ENCODE measurements at regions not wholly inside any gene's neighbourhood (a gene's known extent, or its start where the extent isn't known, plus 50 kb on each side); places are given as distances from the start of the nearest gene placed in this dataset.

DNA sequence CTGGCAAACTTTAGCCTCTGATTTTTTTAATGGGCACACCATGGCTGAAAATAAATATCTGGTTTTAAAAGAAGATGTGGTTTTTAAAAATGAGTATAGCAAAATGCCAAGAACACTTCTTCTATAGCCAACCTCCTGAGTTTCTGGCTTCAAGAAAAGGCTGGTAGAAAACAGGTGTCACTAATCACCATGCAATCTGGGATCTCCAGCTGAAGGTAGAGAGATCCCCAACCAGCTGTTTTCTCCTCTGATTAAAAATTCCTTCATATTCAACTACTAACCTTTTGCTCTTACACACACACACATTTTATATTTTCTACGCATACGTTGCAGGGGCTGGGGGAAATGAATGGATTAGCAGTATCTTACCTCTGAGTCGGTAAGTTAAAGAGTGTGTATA, 279.6 kb upstream of the ROBO2 start:
- TF ChIP-seq EZH2 (IDR thresholded peaks at IDR 0.05; ENCODE audit: borderline replicate concordance, low read depth, low read length, severe bottlenecking): no peak
- TF ChIP-seq, protein P1, sequence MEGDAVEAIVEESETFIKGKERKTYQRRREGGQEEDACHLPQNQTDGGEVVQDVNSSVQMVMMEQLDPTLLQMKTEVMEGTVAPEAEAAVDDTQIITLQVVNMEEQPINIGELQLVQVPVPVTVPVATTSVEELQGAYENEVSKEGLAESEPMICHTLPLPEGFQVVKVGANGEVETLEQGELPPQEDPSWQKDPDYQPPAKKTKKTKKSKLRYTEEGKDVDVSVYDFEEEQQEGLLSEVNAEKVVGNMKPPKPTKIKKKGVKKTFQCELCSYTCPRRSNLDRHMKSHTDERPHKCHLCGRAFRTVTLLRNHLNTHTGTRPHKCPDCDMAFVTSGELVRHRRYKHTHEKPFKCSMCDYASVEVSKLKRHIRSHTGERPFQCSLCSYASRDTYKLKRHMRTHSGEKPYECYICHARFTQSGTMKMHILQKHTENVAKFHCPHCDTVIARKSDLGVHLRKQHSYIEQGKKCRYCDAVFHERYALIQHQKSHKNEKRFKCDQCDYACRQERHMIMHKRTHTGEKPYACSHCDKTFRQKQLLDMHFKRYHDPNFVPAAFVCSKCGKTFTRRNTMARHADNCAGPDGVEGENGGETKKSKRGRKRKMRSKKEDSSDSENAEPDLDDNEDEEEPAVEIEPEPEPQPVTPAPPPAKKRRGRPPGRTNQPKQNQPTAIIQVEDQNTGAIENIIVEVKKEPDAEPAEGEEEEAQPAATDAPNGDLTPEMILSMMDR (IDR thresholded peaks at IDR 0.05; ENCODE audit: borderline replicate concordance, extremely low read depth, low read length, poor library complexity, severe bottlenecking): no peak
- H3K4me1 ChIP-seq (ENCODE audit: insufficient read depth, low read length): no peaks in the 10 kb centered on the region
- no peak for ATAC-seq (ENCODE audit: insufficient read depth, low read depth)
- H3K79me2 ChIP-seq (ENCODE audit: insufficient read depth, low read length): no peaks in the 10 kb centered on the region
- no peak overlapping the region for H2AFZ ChIP-seq (ENCODE audit: low read depth, low read length)
- DNase-seq: no peak
- H3K27me3 ChIP-seq (ENCODE audit: insufficient read depth, low read length, poor library complexity): no peaks in the 10 kb centered on the region
- no peak overlapping the region for H3K4me2 ChIP-seq (ENCODE audit: insufficient read depth, low read length)
- no peak overlapping the region for H3K27ac ChIP-seq (ENCODE audit: low read length)
- H3K4me3 ChIP-seq (ENCODE audit: low read depth in 1 of 2, low read length in 2 of 2): no peak overlapping the region
- no peaks in the 10 kb centered on the region for H3K9me3 ChIP-seq (ENCODE audit: insufficient read depth, low read length, severe bottlenecking)
- H3K9ac ChIP-seq (ENCODE audit: low read depth, low read length): no peak overlapping the region
- H4K20me1 ChIP-seq (ENCODE audit: insufficient read depth, low read length): no peaks in the 10 kb centered on the region
- H3K36me3 ChIP-seq (ENCODE audit: insufficient read depth, low read length): no peaks in the 10 kb centered on the region

DNA sequence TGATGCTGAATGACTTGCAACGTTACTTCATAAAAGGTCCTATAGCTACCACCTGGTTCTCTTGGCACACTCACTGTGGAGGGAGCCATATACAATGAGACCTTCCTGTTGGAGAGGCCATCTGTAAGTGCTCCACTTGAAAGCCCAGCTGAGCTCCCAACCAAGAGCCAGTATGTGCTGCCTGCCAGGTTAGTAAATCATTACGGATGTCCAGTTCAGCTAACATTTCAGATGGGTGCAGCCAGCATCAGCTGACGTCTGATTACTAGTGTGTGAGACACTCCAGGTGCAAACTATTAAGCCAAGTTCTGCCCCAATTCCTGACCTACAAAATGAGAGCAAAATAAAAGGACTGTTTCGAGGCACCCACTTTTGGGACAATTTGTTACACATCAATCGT, 274.4 kb upstream of the ROBO2 start:
- ATAC-seq (ENCODE audit: insufficient read depth, low read depth) (no peak), DNase-seq (no peak)
- no peaks in the 10 kb centered on the region for H3K36me3 ChIP-seq (ENCODE audit: insufficient read depth, low read length)
- no peaks in the 10 kb centered on the region for H3K79me2 ChIP-seq (ENCODE audit: insufficient read depth, low read length)
- no peak overlapping the region for H3K4me2 ChIP-seq (ENCODE audit: insufficient read depth, low read length)
- H2AFZ ChIP-seq (ENCODE audit: low read depth, low read length): no peak overlapping the region
- no peaks in the 10 kb centered on the region for H3K27me3 ChIP-seq (ENCODE audit: insufficient read depth, low read length, poor library complexity)
- H3K9me3 ChIP-seq (ENCODE audit: insufficient read depth, low read length, severe bottlenecking): no peaks in the 10 kb centered on the region
- H3K4me3 ChIP-seq (ENCODE audit: low read depth in 1 of 2, low read length in 2 of 2): no peak overlapping the region
- H3K9ac ChIP-seq (ENCODE audit: low read depth, low read length): no peak overlapping the region
- no peaks in the 10 kb centered on the region for H3K4me1 ChIP-seq (ENCODE audit: insufficient read depth, low read length)
- TF ChIP-seq, protein P1 (IDR thresholded peaks at IDR 0.05; ENCODE audit: borderline replicate concordance, extremely low read depth, low read length, poor library complexity, severe bottlenecking): no peak
- no peak for TF ChIP-seq EZH2 (IDR thresholded peaks at IDR 0.05; ENCODE audit: borderline replicate concordance, low read depth, low read length, severe bottlenecking)
- no peaks in the 10 kb centered on the region for H4K20me1 ChIP-seq (ENCODE audit: insufficient read depth, low read length)
- H3K27ac ChIP-seq (ENCODE audit: low read length): no peak overlapping the region

DNA sequence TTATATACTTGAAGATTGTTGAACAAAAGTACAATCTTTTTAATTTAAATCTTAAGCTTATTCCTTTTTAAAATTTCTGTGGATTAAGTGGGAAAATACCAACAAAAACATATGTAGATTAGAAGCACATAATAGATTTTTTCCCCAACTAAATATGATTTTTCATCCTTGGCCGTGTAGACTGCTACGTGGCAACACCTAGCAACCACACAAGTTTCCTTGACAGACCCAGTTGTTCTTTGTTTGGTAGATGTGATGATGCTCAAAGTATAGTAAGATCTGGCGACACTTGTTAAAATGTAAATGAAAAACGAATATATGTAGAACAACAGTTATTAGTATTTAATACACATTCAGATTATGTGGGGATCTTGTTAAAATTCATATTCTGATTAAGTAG, 271.0 kb upstream of the ROBO2 start:
- no peak for DNase-seq
- no peak overlapping the region for H2AFZ ChIP-seq (ENCODE audit: low read depth, low read length)
- H3K4me3 ChIP-seq (ENCODE audit: low read depth in 1 of 2, low read length in 2 of 2): no peak overlapping the region
- H3K79me2 ChIP-seq (ENCODE audit: insufficient read depth, low read length): no peaks in the 10 kb centered on the region
- H3K9ac ChIP-seq (ENCODE audit: low read depth, low read length): no peak overlapping the region
- H3K9me3 ChIP-seq (ENCODE audit: insufficient read depth, low read length, severe bottlenecking): no peaks in the 10 kb centered on the region
- H3K27me3 ChIP-seq (ENCODE audit: insufficient read depth, low read length, poor library complexity): no peaks in the 10 kb centered on the region
- no peak overlapping the region for H3K4me2 ChIP-seq (ENCODE audit: insufficient read depth, low read length)
- no peaks in the 10 kb centered on the region for H3K4me1 ChIP-seq (ENCODE audit: insufficient read depth, low read length)
- H3K27ac ChIP-seq (ENCODE audit: low read length): no peak overlapping the region
- H4K20me1 ChIP-seq (ENCODE audit: insufficient read depth, low read length): no peaks in the 10 kb centered on the region
- H3K36me3 ChIP-seq (ENCODE audit: insufficient read depth, low read length): no peaks in the 10 kb centered on the region
- TF ChIP-seq, protein P1 (IDR thresholded peaks at IDR 0.05; ENCODE audit: borderline replicate concordance, extremely low read depth, low read length, poor library complexity, severe bottlenecking): no peak
- TF ChIP-seq EZH2 (IDR thresholded peaks at IDR 0.05; ENCODE audit: borderline replicate concordance, low read depth, low read length, severe bottlenecking): no peak
- ATAC-seq (ENCODE audit: insufficient read depth, low read depth): no peak

DNA sequence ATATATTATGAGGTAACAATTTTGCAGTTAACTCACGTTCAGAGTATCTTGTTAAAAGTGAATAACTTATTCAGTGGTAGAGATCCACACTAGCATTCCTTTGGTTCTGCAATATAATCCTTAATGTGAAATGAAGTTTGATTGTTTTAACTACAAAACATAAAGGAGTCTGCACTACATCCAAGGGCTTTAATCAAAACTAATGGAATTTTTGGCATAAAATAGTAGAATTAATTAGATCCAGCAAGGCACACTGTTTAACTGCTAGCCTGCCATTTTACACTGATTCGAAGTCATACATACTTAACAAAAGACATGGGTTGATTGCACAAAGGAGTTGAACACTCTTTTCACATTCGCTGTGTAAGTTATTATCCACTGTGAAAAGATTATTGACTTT, 263.0 kb upstream of the ROBO2 start:
- no peak overlapping the region for H3K27ac ChIP-seq (ENCODE audit: low read length)
- no peak overlapping the region for H3K4me3 ChIP-seq (ENCODE audit: low read depth in 1 of 2, low read length in 2 of 2)
- ATAC-seq (ENCODE audit: insufficient read depth, low read depth) (no peak), DNase-seq (no peak)
- H3K4me2 ChIP-seq (ENCODE audit: insufficient read depth, low read length): no peak overlapping the region
- H3K9me3 ChIP-seq (ENCODE audit: insufficient read depth, low read length, severe bottlenecking): no peaks in the 10 kb centered on the region
- no peak overlapping the region for H3K9ac ChIP-seq (ENCODE audit: low read depth, low read length)
- TF ChIP-seq EZH2 (IDR thresholded peaks at IDR 0.05; ENCODE audit: borderline replicate concordance, low read depth, low read length, severe bottlenecking): no peak
- TF ChIP-seq, protein P1 (IDR thresholded peaks at IDR 0.05; ENCODE audit: borderline replicate concordance, extremely low read depth, low read length, poor library complexity, severe bottlenecking): no peak
- H2AFZ ChIP-seq (ENCODE audit: low read depth, low read length): no peak overlapping the region
- H3K27me3 ChIP-seq (ENCODE audit: insufficient read depth, low read length, poor library complexity): no peaks in the 10 kb centered on the region
- H3K36me3 ChIP-seq (ENCODE audit: insufficient read depth, low read length): no peaks in the 10 kb centered on the region
- no peaks in the 10 kb centered on the region for H3K4me1 ChIP-seq (ENCODE audit: insufficient read depth, low read length)
- no peaks in the 10 kb centered on the region for H4K20me1 ChIP-seq (ENCODE audit: insufficient read depth, low read length)
- no peaks in the 10 kb centered on the region for H3K79me2 ChIP-seq (ENCODE audit: insufficient read depth, low read length)

Data from DND-41 (cell line).